SK-N-SH (cell line): ENCODE measurements at regions not wholly inside any gene's neighbourhood (a gene's known extent, or its start where the extent isn't known, plus 50 kb on each side); places are given as distances from the start of the nearest gene placed in this dataset.

Source experiments
- CTCF ChIA-PET: fragments of 300-600, 350-600 bp; formaldehyde crosslinking; extraction: SDS; loops from one replicate; lab custom pipeline; 2021; lab: Yijun Ruan, JAX
- POLR2A ChIA-PET: fragments of 350-600 bp; sonication (Branson Sonifier 250); formaldehyde crosslinking; extraction: SDS; loops from one replicate; lab custom pipeline; 2020; ENCODE audit warnings: antibody characterized with exemption, inconsistent platforms; lab: Yijun Ruan, JAX
- DNase-seq: peaks from one replicate; pipeline ENCODE4 v3.0.0; 2012
- H2AFZ ChIP-seq: fragments of 200-600 bp; sonication (generic); 2 replicates; pipeline ENCODE4 v1.8.1; 2016; ENCODE audit warnings: antibody characterized with exemption, mild to moderate bottlenecking, low read depth
- H3F3A ChIP-seq: fragments of 200-600 bp; sonication (generic); replicated peaks from 2 replicates; pipeline ENCODE3; 2016; ENCODE audit warnings: antibody characterized with exemption, mild to moderate bottlenecking; ENCODE audit not compliant: insufficient read depth
- H3K27ac ChIP-seq, 2 experiments: fragments of 200-500 bp in 1 of 2; fragments of 200-600 bp in 1 of 2; sonication (Bioruptor generic) in 1 of 2; sonication (generic), shearing (Covaris generic) in 1 of 2; 2 replicates each; pipeline versions ENCODE4 v1.5.1 to v1.6.1; 2014 to 2016; ENCODE audit warnings: low read depth in 2 of 2, inconsistent platforms in 1 of 2, low read length in 1 of 2, mild to moderate bottlenecking in 1 of 2, mixed read lengths in 1 of 2
- H3K27me3 ChIP-seq: fragments of 200-600 bp; sonication (generic), shearing (Covaris generic); 2 replicates; pipeline ENCODE4 v1.6.1; 2016; ENCODE audit warnings: mixed run types; ENCODE audit not compliant: insufficient read depth
- H3K36me3 ChIP-seq, 2 experiments: fragments of 200-500 bp in 1 of 2; fragments of 200-600 bp in 1 of 2; sonication (Bioruptor generic) in 1 of 2; sonication (generic) in 1 of 2; replicated peaks in 1 of 2; 2 replicates each; pipeline versions ENCODE3 to v1.5.1; 2014 to 2016; ENCODE audit warnings: low read length in 1 of 2, mild to moderate bottlenecking in 1 of 2; ENCODE audit not compliant: insufficient read depth in 2 of 2, control insufficient read depth in 1 of 2
- H3K4me1 ChIP-seq, 2 experiments: fragments of 200-500 bp in 1 of 2; fragments of 200-600 bp in 1 of 2; sonication (Bioruptor generic) in 1 of 2; sonication (generic), shearing (Covaris generic) in 1 of 2; 2 replicates each; pipeline versions ENCODE4 v1.5.1 to v1.6.1; 2014 to 2016; ENCODE audit warnings: low read depth in 1 of 2, low read length in 1 of 2, mixed run types in 1 of 2; ENCODE audit not compliant: insufficient read depth in 2 of 2, control insufficient read depth in 1 of 2
- H3K4me2 ChIP-seq: fragments of 200-600 bp; sonication (generic), shearing (Covaris generic); 2 replicates; pipeline ENCODE4 v1.6.1; 2017; ENCODE audit warnings: mixed run types
- H3K4me3 ChIP-seq, 2 experiments: fragments of 200-500 bp in 1 of 2; fragments of 200-600 bp in 1 of 2; sonication (Bioruptor generic) in 1 of 2; sonication (generic), shearing (Covaris generic) in 1 of 2; 2 replicates each; pipeline versions ENCODE4 v1.5.1 to v1.8.1; 2014 to 2016; ENCODE audit warnings: low read depth in 2 of 2, inconsistent platforms in 1 of 2, low read length in 1 of 2, mild to moderate bottlenecking in 1 of 2, mixed read lengths in 1 of 2, moderate library complexity in 1 of 2
- H3K79me2 ChIP-seq: fragments of 200-600 bp; sonication (generic); 2 replicates; pipeline ENCODE4 v1.8.1; 2017; ENCODE audit warnings: mild to moderate bottlenecking; ENCODE audit not compliant: insufficient read depth
- H3K9ac ChIP-seq: fragments of 200-600 bp; sonication (generic); 2 replicates; pipeline ENCODE4 v1.6.1; 2017; ENCODE audit warnings: mixed run types
- H3K9me2 ChIP-seq: fragments of 200-600 bp; sonication (generic); 2 replicates; pipeline ENCODE4 v1.6.1; 2017; ENCODE audit warnings: mixed run types
- H3K9me3 ChIP-seq: fragments of 200-600 bp; sonication (generic); 2 replicates; pipeline ENCODE4 v1.6.1; 2017; ENCODE audit warnings: mixed run types, mild to moderate bottlenecking, moderate library complexity
- H4K20me1 ChIP-seq: fragments of 200-600 bp; sonication (generic); 2 replicates; pipeline ENCODE4 v1.6.1; 2017; ENCODE audit warnings: mild to moderate bottlenecking, mixed run types; ENCODE audit not compliant: insufficient read depth
- EP300 ChIP-seq, 2 experiments: IDR thresholded peaks; 2 replicates each; pipeline versions ENCODE4 v1.4.0 to v1.6.1; 2012; ENCODE audit warnings: borderline replicate concordance in 1 of 2, low read depth in 1 of 2, low read length in 1 of 2
- EZH2phosphoT487 ChIP-seq: fragments of 200-600 bp; sonication (generic); IDR thresholded peaks from 2 replicates; pipeline ENCODE4 v1.6.1; 2017; ENCODE audit warnings: low read depth, mixed run types, mild to moderate bottlenecking, antibody characterized with exemption, moderate library complexity, borderline replicate concordance
- FOXJ3 ChIP-seq: sonication (generic); formaldehyde crosslinking; IDR thresholded peaks from 2 replicates; pipeline ENCODE4 v1.5.1; 2020; ENCODE audit warnings: mild to moderate bottlenecking, missing genetic modification reagents
- FOXM1 ChIP-seq: IDR thresholded peaks from 2 replicates; pipeline ENCODE4 v1.4.0; 2012; ENCODE audit warnings: low read depth, mild to moderate bottlenecking
- GABPA ChIP-seq: IDR thresholded peaks from 2 replicates; pipeline ENCODE4 v1.4.0; 2012; ENCODE audit warnings: low read depth, mild to moderate bottlenecking
- MXI1 ChIP-seq: IDR thresholded peaks from 2 replicates; pipeline ENCODE4 v1.6.1; 2012; ENCODE audit warnings: mild to moderate bottlenecking, low read depth, low read length, improper control_type of control experiment
- NFIC ChIP-seq: IDR thresholded peaks from 2 replicates; pipeline ENCODE4 v1.4.0; 2012; ENCODE audit warnings: borderline replicate concordance
- NRF1 ChIP-seq: IDR thresholded peaks from 2 replicates; pipeline ENCODE4 v1.6.1; 2012; ENCODE audit warnings: low read depth, mild to moderate bottlenecking, low read length
- PBX3 ChIP-seq: IDR thresholded peaks from 2 replicates; pipeline ENCODE4; 2012
- RAD21 ChIP-seq: IDR thresholded peaks from 2 replicates; pipeline ENCODE4 v1.6.1; 2012; ENCODE audit warnings: mild to moderate bottlenecking, low read length
- RXRA ChIP-seq: IDR thresholded peaks from 2 replicates; pipeline ENCODE4 v1.4.0; 2012; ENCODE audit warnings: low read depth, mild to moderate bottlenecking, borderline replicate concordance
- SIN3A ChIP-seq: IDR thresholded peaks from 2 replicates; pipeline ENCODE4 v1.6.1; 2012; ENCODE audit warnings: low read depth, mild to moderate bottlenecking, low read length, moderate library complexity, borderline replicate concordance
- TAF1 ChIP-seq: IDR thresholded peaks from 2 replicates; pipeline ENCODE4 v1.6.1; 2012; ENCODE audit warnings: low read depth, mild to moderate bottlenecking, low read length, moderate library complexity, borderline replicate concordance
- TCF12 ChIP-seq: IDR thresholded peaks from 2 replicates; pipeline ENCODE4 v1.4.0; 2012
- TEAD4 ChIP-seq: IDR thresholded peaks from 2 replicates; pipeline ENCODE4 v1.4.0; 2012; ENCODE audit warnings: mild to moderate bottlenecking, borderline replicate concordance; ENCODE audit not compliant: insufficient read depth
- ZBTB33 ChIP-seq: IDR thresholded peaks from 2 replicates; pipeline ENCODE4 v1.4.0; 2012; ENCODE audit warnings: low read depth, borderline replicate concordance
- WGBS: methylation state at CpG from one replicate; pipeline ENCODE4 v1.1.6; 2017; ENCODE audit warnings: low lambda C conversion rate; 5-methylcytosine and 5-hydroxymethylcytosine counted together
- TF ChIP-seq, protein P1 (sequence below): IDR thresholded peaks from 2 replicates; pipeline ENCODE4 v1.4.0; 2012; ENCODE audit warnings: low read depth, borderline replicate concordance
- TF ChIP-seq, protein P2 (sequence below): fragments of 150-350 bp; IDR thresholded peaks from 2 replicates; pipeline ENCODE4 v1.6.1; 2017; ENCODE audit warnings: antibody characterized with exemption, low read length, low read depth, borderline replicate concordance
- TF ChIP-seq, protein P3 (sequence below): IDR thresholded peaks from 2 replicates; pipeline ENCODE4 v1.4.0; 2012; ENCODE audit warnings: low read depth
- TF ChIP-seq, protein P4 (sequence below): fragments of 150-350 bp; IDR thresholded peaks from 2 replicates; pipeline ENCODE4 v1.6.1; 2016; ENCODE audit warnings: mild to moderate bottlenecking, low read depth, low read length

DNA sequence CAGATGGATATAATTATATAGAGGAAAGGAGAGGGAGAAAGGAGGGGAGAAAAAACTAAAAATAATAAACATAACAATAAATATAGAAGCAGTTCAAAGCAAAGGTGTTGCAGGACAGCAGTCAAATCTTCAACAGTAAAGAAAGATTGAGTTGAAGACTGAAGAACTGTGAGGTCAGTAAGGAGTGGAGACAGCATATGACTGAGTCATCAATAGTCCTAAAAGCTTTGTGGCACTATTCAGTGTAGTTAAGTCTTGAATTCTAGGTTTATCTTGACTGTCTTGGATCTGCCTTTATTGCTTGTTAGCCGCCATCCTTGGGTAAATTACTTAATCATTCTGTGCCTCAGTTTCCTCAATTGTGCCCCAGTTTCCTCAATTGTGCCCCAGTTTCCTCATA, 137.0 kb downstream of the MRPS30 start:
- Histone ChIP-seq H3K4me2 (no peak overlapping the region), H3K9me2 (no peaks in the 10 kb centered on the region), H3K9me3 (no peaks in the 10 kb centered on the region), H3K9ac (no peak overlapping the region), H3K79me2 (no peaks in the 10 kb centered on the region), H3K36me3 (no peaks in the 10 kb centered on the region), H3K4me1 (no peaks in the 10 kb centered on the region; a peak in 1 of 4 replicates), H3K27ac (no peak overlapping the region), H2AFZ (no peak overlapping the region), H3F3A (no peaks in the 10 kb centered on the region), H4K20me1 (no peaks in the 10 kb centered on the region), H3K4me3 (no peak overlapping the region), H3K27me3 (no peaks in the 10 kb centered on the region; the same call in 1 of the 2 replicates)
- 5% methylated on average over 1 of the region's 1 CpG for WGBS
- TF ChIP-seq FOXJ3 (CRISPR knock-in tag) (no peak), NRF1 (no peak), TAF1 (no peak), SIN3A (no peak), FOXM1 (no peak), RAD21 (no peak), TEAD4 (no peak), EZH2phosphoT487 (no peak)
- TF ChIP-seq, protein P1, sequence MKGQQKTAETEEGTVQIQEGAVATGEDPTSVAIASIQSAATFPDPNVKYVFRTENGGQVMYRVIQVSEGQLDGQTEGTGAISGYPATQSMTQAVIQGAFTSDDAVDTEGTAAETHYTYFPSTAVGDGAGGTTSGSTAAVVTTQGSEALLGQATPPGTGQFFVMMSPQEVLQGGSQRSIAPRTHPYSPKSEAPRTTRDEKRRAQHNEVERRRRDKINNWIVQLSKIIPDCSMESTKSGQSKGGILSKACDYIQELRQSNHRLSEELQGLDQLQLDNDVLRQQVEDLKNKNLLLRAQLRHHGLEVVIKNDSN = no peak
- TF ChIP-seq, protein P2, sequence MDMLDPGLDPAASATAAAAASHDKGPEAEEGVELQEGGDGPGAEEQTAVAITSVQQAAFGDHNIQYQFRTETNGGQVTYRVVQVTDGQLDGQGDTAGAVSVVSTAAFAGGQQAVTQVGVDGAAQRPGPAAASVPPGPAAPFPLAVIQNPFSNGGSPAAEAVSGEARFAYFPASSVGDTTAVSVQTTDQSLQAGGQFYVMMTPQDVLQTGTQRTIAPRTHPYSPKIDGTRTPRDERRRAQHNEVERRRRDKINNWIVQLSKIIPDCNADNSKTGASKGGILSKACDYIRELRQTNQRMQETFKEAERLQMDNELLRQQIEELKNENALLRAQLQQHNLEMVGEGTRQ = no peak
- ChIA-PET POLR2A (no interaction called here), CTCF (interaction anchor here (0.8 kb wide), 1 partner anchor 9 kb away, joined by 3 read pairs; no protein-coding TSS in a partner anchor)
- no peak for DNase-seq

- Histone ChIP-seq H3K36me3 (no peaks in the 10 kb centered on the region), H3F3A (no peaks in the 10 kb centered on the region), H3K9ac (no peak overlapping the region), H3K27me3 (no peaks in the 10 kb centered on the region; the same call in 1 of the 2 replicates), H2AFZ (no peak overlapping the region), H3K79me2 (no peaks in the 10 kb centered on the region), H3K27ac (no peak overlapping the region), H3K4me3 (no peak overlapping the region), H3K9me2 (no peaks in the 10 kb centered on the region), H4K20me1 (no peaks in the 10 kb centered on the region), H3K4me1 (no peaks in the 10 kb centered on the region), H3K4me2 (no peak overlapping the region), H3K9me3 (no peaks in the 10 kb centered on the region)
- TF ChIP-seq PBX3 = no peak
- no peak for TF ChIP-seq TAF1
- no peak for TF ChIP-seq RXRA
- TF ChIP-seq MXI1 = no peak
- no peak for TF ChIP-seq ZBTB33
- TF ChIP-seq, protein P3, sequence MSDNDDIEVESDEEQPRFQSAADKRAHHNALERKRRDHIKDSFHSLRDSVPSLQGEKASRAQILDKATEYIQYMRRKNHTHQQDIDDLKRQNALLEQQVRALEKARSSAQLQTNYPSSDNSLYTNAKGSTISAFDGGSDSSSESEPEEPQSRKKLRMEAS = no peak
- no peak for TF ChIP-seq NFIC
- TF ChIP-seq, protein P4, sequence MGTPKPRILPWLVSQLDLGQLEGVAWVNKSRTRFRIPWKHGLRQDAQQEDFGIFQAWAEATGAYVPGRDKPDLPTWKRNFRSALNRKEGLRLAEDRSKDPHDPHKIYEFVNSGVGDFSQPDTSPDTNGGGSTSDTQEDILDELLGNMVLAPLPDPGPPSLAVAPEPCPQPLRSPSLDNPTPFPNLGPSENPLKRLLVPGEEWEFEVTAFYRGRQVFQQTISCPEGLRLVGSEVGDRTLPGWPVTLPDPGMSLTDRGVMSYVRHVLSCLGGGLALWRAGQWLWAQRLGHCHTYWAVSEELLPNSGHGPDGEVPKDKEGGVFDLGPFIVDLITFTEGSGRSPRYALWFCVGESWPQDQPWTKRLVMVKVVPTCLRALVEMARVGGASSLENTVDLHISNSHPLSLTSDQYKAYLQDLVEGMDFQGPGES = no peak
- no peak for TF ChIP-seq GABPA
- no peak for TF ChIP-seq TCF12
- TF ChIP-seq EP300 (IDR thresholded peaks at IDR 0.05; ENCODE audit: borderline replicate concordance in 1 of 2, low read depth in 1 of 2, low read length in 1 of 2) = no peak
- POLR2A ChIA-PET = no interaction called here
- 0% methylated on average over 4 of the region's 4 CpGs for WGBS
- no peak for DNase-seq
- CTCF ChIA-PET = no interaction called here
Observed at GRCh38 chr5:44949687-44950086, 140.9 kb downstream of the MRPS30 start.
